ENCODE measurements at regions not wholly inside any gene's neighbourhood (a gene's known extent, or its start where the extent isn't known, plus 50 kb on each side); places are given as distances from the start of the nearest gene placed in this dataset.

- no peak for DNase-seq (ENCODE audit: low spot score)
- no peak for TF ChIP-seq CTCF (IDR thresholded peaks at IDR 0.05; ENCODE audit: borderline replicate concordance, control extremely low read depth, extremely low read depth, insufficient read depth, missing control alignments)
- in situ Hi-C loops (cut with MboI; ENCODE audit: low sequenced_read_pairs, unreplicated experiment), result no loop called here
Measured at GRCh38 chr4:11727903-11728564, 299.3 kb upstream of the HS3ST1 start.

GRCh38 chr4:11724731-11725130 is 296.0 kb upstream of the HS3ST1 start:
- DNase-seq (ENCODE audit: low spot score), result no peak
- TF ChIP-seq CTCF (IDR thresholded peaks at IDR 0.05; ENCODE audit: borderline replicate concordance, control extremely low read depth, extremely low read depth, insufficient read depth, missing control alignments), result no peak
- in situ Hi-C loops (cut with MboI; ENCODE audit: low sequenced_read_pairs, unreplicated experiment), result loop anchor here (25.0 kb wide), 1 partner anchor 1137 kb away; no protein-coding TSS in a partner anchor

- in situ Hi-C loops (cut with MboI; ENCODE audit: low sequenced_read_pairs, unreplicated experiment), result loop anchor here (25.0 kb wide), 1 partner anchor 1135 kb away; no protein-coding TSS in a partner anchor
- DNase-seq (ENCODE audit: low spot score), result no peak
- TF ChIP-seq CTCF (IDR thresholded peaks at IDR 0.05; ENCODE audit: borderline replicate concordance, control extremely low read depth, extremely low read depth, insufficient read depth, missing control alignments), result no peak
Measured at GRCh38 chr4:11722223-11722622, 293.5 kb upstream of the HS3ST1 start.

GRCh38 chr4:11720292-11720691 is 291.6 kb upstream of the HS3ST1 start:
- in situ Hi-C loops (cut with MboI; ENCODE audit: low sequenced_read_pairs, unreplicated experiment), result loop anchor here (25.0 kb wide), 1 partner anchor 1133 kb away; no protein-coding TSS in a partner anchor
- peak; percentile 10 for TF ChIP-seq CTCF (IDR thresholded peaks at IDR 0.05; ENCODE audit: borderline replicate concordance, control extremely low read depth, extremely low read depth, insufficient read depth, missing control alignments)
- peak; percentile 30 for DNase-seq (ENCODE audit: low spot score)

DNA sequence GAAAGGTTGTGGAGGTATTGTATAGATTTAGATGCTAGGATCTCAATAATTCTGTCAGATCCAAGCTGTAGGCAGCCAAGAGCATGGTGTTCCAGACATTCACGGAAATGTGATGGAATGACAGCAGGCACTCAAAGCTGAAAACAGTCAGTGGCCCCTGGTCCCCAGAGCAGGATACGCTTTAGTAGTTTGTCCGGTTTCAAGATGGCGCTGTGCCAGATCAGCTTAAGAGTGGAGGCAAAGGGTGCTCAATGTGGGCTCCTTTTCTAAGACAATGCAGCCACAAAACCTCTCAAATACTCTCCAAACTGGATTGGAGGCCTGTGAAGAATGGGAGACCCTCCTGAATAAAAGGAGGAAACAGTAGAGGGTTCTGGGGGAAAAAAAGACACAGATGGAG is 291.2 kb upstream of the HS3ST1 start:
- in situ Hi-C loops (cut with MboI; ENCODE audit: low sequenced_read_pairs, unreplicated experiment), result loop anchor here (25.0 kb wide), 1 partner anchor 1133 kb away; no protein-coding TSS in a partner anchor
- DNase-seq (ENCODE audit: low spot score), result no peak
- TF ChIP-seq CTCF (IDR thresholded peaks at IDR 0.05; ENCODE audit: borderline replicate concordance, control extremely low read depth, extremely low read depth, insufficient read depth, missing control alignments), result no peak

DNA sequence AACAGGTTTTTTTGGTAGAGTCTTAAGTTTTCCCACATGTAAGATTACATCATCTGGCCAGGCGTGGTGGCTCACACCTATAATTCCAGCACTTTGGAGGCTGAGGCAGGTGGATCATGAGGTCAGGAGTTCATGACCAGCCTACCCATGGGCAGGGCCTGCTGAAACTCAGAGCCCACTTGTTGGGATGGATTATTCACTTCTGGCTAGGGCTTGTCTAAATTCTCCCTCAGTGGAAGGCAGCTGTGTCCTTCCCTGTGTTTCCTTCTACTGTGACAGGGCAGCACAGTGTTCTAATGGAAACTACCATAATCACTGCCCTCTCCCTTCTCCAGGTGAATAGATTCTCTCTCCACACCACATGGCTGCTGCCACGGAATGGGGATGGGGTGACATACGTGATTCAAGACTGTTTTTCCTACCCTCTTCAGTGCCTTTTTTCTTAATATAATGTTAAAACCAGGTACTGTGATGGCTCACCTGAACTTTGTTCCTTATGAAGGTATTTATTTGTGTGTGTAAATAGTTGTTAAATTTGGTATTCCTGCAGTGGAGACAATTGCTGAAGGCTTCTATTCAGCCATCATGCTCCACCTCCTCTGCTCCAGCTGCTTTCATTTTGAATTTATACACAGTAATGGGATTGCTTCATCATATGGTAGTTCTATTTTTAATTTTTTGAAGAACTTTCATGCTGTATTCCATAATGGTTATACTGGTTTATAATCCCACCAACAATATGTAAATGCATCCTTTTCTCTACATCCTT is 287.2 kb upstream of the HS3ST1 start:
- TF ChIP-seq CTCF (IDR thresholded peaks at IDR 0.05; ENCODE audit: borderline replicate concordance, control extremely low read depth, extremely low read depth, insufficient read depth, missing control alignments), result no peak
- DNase-seq (ENCODE audit: low spot score), result no peak
- in situ Hi-C loops (cut with MboI; ENCODE audit: low sequenced_read_pairs, unreplicated experiment), result loop anchor here (25.0 kb wide), 1 partner anchor 1129 kb away; no protein-coding TSS in a partner anchor

Measured in GM13976 (cell line).